B cell (primary cell): ENCODE measurements at regions not wholly inside any gene's neighbourhood (a gene's known extent, or its start where the extent isn't known, plus 50 kb on each side); places are given as distances from the start of the nearest gene placed in this dataset.

ENCODE experiments used
- ATAC-seq: fragments of 200-7000 bp; cut with Tn5 transposase; one replicate; pipeline ENCODE4 v1.10.0; 2021; ENCODE audit warnings: low read depth, mild to moderate bottlenecking, moderate number of reproducible peaks, moderate library complexity
- CTCF ChIA-PET: fragments of 350-600 bp; sonication (Branson Sonifier 250); formaldehyde crosslinking; loops from one replicate; lab custom pipeline; 2021; ENCODE audit warnings: antibody characterized with exemption, inconsistent platforms; lab: Charles Lee
- POLR2A ChIA-PET: fragments of 350-600 bp; sonication (Branson Sonifier 250); formaldehyde crosslinking; loops from one replicate; lab custom pipeline; 2021; ENCODE audit warnings: antibody characterized with exemption; lab: Charles Lee
- DNase-seq: peaks from one replicate; pipeline ENCODE4 v3.0.0; 2013
- H2AFZ ChIP-seq: 2 replicates; pipeline ENCODE4 v1.6.1; 2012; ENCODE audit warnings: mild to moderate bottlenecking, low read depth, low read length; ENCODE audit not compliant: insufficient read depth, poor library complexity, severe bottlenecking
- H3K27ac ChIP-seq, 2 donors: 1 replicate in 1 of 2; 2 replicates in 1 of 2; pipeline ENCODE4 v1.5.1; 2012 to 2013; ENCODE audit warnings: low read length in 2 of 2, mild to moderate bottlenecking in 2 of 2, moderate library complexity in 1 of 2
- H3K27me3 ChIP-seq, 4 experiments: fragments of 200-600 bp in 1 of 4; sonication (generic) in 1 of 4; replicated peaks in 1 of 4; 1 replicate in 2 of 4; 2 replicates in 2 of 4; pipeline versions ENCODE4 v1.6.1 to v1.7.0; 2013 to 2016; ENCODE audit warnings: low read length in 3 of 4, mild to moderate bottlenecking in 2 of 4, mixed read lengths in 1 of 4, moderate library complexity in 1 of 4; ENCODE audit not compliant: insufficient read depth in 4 of 4, control insufficient read depth in 3 of 4; ENCODE audit errors: control extremely low read depth in 1 of 4
- H3K36me3 ChIP-seq, 2 experiments: replicated peaks in 1 of 2; 1 replicate in 1 of 2; 2 replicates in 1 of 2; pipeline versions ENCODE4 v1.6.1 to v1.7.1; 2013; ENCODE audit warnings: low read length in 1 of 2; ENCODE audit not compliant: insufficient read depth in 2 of 2, control insufficient read depth in 1 of 2; ENCODE audit errors: control extremely low read depth in 1 of 2, extremely low read depth in 1 of 2
- H3K4me1 ChIP-seq, 2 donors: fragments of 200-600 bp in 1 of 2; sonication (generic) in 1 of 2; 1 replicate in 1 of 2; 2 replicates in 1 of 2; pipeline versions ENCODE4 v1.5.1 to v1.6.1; 2013 to 2017; ENCODE audit warnings: low read length in 2 of 2; ENCODE audit not compliant: control insufficient read depth in 2 of 2, insufficient read depth in 2 of 2
- H3K4me2 ChIP-seq: replicated peaks from 2 replicates; pipeline ENCODE3; 2012; ENCODE audit warnings: mild to moderate bottlenecking, low read depth, low read length; ENCODE audit not compliant: poor library complexity, severe bottlenecking
- H3K4me3 ChIP-seq, 5 experiments: fragments of 200-600 bp in 1 of 5; sonication (generic) in 1 of 5; 1 replicate in 3 of 5; 2 replicates in 2 of 5; pipeline versions ENCODE4 v1.5.1 to v1.7.0; 2011 to 2016; ENCODE audit warnings: low read length in 4 of 5, mild to moderate bottlenecking in 4 of 5, low read depth in 2 of 5, control low read depth in 1 of 5, moderate library complexity in 1 of 5; ENCODE audit not compliant: insufficient read depth in 1 of 5; ENCODE audit errors: control extremely low read depth in 1 of 5, extremely low read depth in 1 of 5
- H3K79me2 ChIP-seq: fragments of 200-600 bp; sonication (generic); one replicate; pipeline ENCODE4 v1.6.0; 2016; ENCODE audit warnings: low read length; ENCODE audit not compliant: control insufficient read depth, insufficient read depth
- H3K9ac ChIP-seq: fragments of 200-600 bp; sonication (generic); 2 replicates; pipeline ENCODE4 v1.6.1; 2017; ENCODE audit warnings: mild to moderate bottlenecking, low read length, moderate library complexity
- H3K9me3 ChIP-seq, 3 donors: one replicate each; pipeline versions ENCODE4 v1.6.1 to v1.7.1; 2013; ENCODE audit warnings: low read length in 2 of 3; ENCODE audit not compliant: control insufficient read depth in 2 of 3, insufficient read depth in 1 of 3; ENCODE audit errors: control extremely low read depth in 1 of 3
- H4K20me1 ChIP-seq: 2 replicates; pipeline ENCODE4 v1.6.0; 2012; ENCODE audit warnings: mild to moderate bottlenecking, low read length; ENCODE audit not compliant: insufficient read depth, control insufficient read depth, poor library complexity, severe bottlenecking
- H3K27ac Mint-ChIP-seq: one replicate; pipeline ENCODE4 v1.8.0; 2021; ENCODE audit warnings: mixed read lengths
- H3K27me3 Mint-ChIP-seq: one replicate; pipeline ENCODE4 v1.8.0; 2021; ENCODE audit warnings: mixed read lengths
- H3K4me1 Mint-ChIP-seq: one replicate; pipeline ENCODE4 v1.8.0; 2021; ENCODE audit warnings: mixed read lengths
- H3K4me3 Mint-ChIP-seq: one replicate; pipeline ENCODE4 v1.8.0; 2021; ENCODE audit warnings: mixed read lengths
- H3K9me3 Mint-ChIP-seq: one replicate; pipeline ENCODE4 v1.8.0; 2022; ENCODE audit warnings: mixed read lengths; ENCODE audit not compliant: insufficient read depth
- CTCF ChIP-seq: fragments of 200-600 bp; IDR thresholded peaks from one replicate; pipeline ENCODE4 v1.8.0; 2022; ENCODE audit warnings: antibody characterized with exemption, mild to moderate bottlenecking
- EZH2 ChIP-seq: IDR thresholded peaks from 2 replicates; pipeline ENCODE4 v1.6.1; 2012; ENCODE audit warnings: borderline replicate concordance, low read depth, mild to moderate bottlenecking, moderate library complexity, low read length; ENCODE audit not compliant: insufficient read depth, poor library complexity, severe bottlenecking
- WGBS: methylation state at CpG from one replicate; pipeline ENCODE4 v1.1.5; 2013; ENCODE audit warnings: missing lambda C conversion rate; ENCODE audit not compliant: insufficient coverage; 5-methylcytosine and 5-hydroxymethylcytosine counted together
- intact Hi-C: fragments of 100-400 bp; cut with micrococcal nuclease; formaldehyde crosslinking; loops from one replicate; pipeline ENCODE4 v1.10.0; 2022

GRCh38 chr11:39288011-39288410 is 2171.4 kb downstream of the LRRC4C start:
- intact Hi-C loops, result no loop called here
- TF ChIP-seq EZH2 (no peak), CTCF (no peak)
- Histone ChIP-seq H3K27me3 (no peaks in the 10 kb centered on the region), H3K4me2 (no peak overlapping the region), H2AFZ (no peak overlapping the region), H3K4me3 (no peak overlapping the region), H3K36me3 (no peaks in the 10 kb centered on the region), H3K4me1 (no peaks in the 10 kb centered on the region), H3K79me2 (no peaks in the 10 kb centered on the region), H3K9me3 (peaks cover 0 to 10% (median 0%) of the 10 kb centered on the region in 3 donors), H3K27ac (no peak overlapping the region), H3K9ac (no peak overlapping the region), H4K20me1 (no peaks in the 10 kb centered on the region)
- CTCF ChIA-PET, result no interaction called here
- Mint-ChIP-seq H3K9me3 (no peaks in the 10 kb centered on the region), H3K4me3 (no peak overlapping the region), H3K4me1 (no peaks in the 10 kb centered on the region), H3K27me3 (no peaks in the 10 kb centered on the region), H3K27ac (no peak overlapping the region)
- no peak for ATAC-seq
- POLR2A ChIA-PET, result no interaction called here
- DNase-seq, result no peak
- WGBS, result 81% methylated on average over 2 of the region's 4 CpGs

- POLR2A ChIA-PET, result no interaction called here
- H3K79me2 ChIP-seq, result no peaks in the 10 kb centered on the region
- TF ChIP-seq EZH2, result no peak
- no peak for TF ChIP-seq CTCF
- Mint-ChIP-seq H3K27ac (no peak overlapping the region), H3K4me1 (no peaks in the 10 kb centered on the region), H3K9me3 (peaks cover 5% of the 10 kb centered on the region), H3K27me3 (no peaks in the 10 kb centered on the region), H3K4me3 (no peak overlapping the region)
- DNase-seq, result no peak
- H3K4me3 ChIP-seq, result no peak overlapping the region
- H3K36me3 ChIP-seq, result no peaks in the 10 kb centered on the region
- CTCF ChIA-PET, result no interaction called here
- no peaks in the 10 kb centered on the region for H3K4me1 ChIP-seq
- no peak for ATAC-seq
- H3K9me3 ChIP-seq, result peaks cover 0 to 7% (median 0%) of the 10 kb centered on the region in 3 donors
- H2AFZ ChIP-seq, result no peak overlapping the region
- no peaks in the 10 kb centered on the region for H4K20me1 ChIP-seq
- H3K27me3 ChIP-seq, result no peaks in the 10 kb centered on the region
- H3K4me2 ChIP-seq, result no peak overlapping the region
- H3K9ac ChIP-seq, result no peak overlapping the region
- 67% methylated on average over 1 of the region's 3 CpGs for WGBS
- intact Hi-C loops, result no loop called here
- no peak overlapping the region for H3K27ac ChIP-seq
These were observed 2191.2 kb downstream of the LRRC4C start for GRCh38 chr11:39268176-39268690.
